ENCODE measurements at regions not wholly inside any gene's neighbourhood (a gene's known extent, or its start where the extent isn't known, plus 50 kb on each side); places are given as distances from the start of the nearest gene placed in this dataset.

DNA sequence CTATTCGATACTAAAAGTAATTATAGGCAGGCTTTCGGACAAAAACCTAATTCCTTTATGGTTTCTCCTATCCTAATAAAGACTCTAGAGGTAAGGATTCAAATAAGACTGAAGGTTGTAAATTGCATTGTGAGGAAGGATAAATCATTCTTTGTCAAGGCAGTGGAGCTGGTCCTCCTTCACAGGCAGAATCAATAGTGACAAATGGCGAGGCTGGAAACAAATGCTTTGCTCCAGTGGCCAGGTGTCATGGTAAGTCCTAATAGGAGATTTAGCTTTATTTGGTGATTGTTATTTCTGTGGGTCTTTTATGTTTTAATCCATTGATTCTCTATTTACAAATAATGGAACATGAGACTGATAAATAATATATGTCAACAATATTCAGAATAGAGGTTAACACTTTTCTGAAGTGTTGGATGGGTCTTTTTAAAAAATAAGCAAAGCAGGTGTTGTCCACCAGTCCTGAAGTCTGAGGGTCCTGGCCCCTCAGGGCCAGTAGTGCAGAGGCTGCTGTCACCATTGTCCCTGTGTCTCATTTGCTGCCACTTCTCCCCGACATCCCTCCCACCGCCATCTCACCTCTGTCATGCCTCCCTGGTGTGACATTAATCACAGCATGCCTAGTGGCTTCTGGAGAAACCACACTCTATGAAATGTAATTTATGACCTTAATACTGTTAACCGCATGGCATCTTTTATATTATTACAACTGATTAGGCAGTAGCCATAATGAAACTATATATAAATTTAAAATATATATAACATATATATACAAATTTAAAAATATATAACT is 120.9 kb upstream of the MAGI3 start:
- TF ChIP-seq, protein P1, sequence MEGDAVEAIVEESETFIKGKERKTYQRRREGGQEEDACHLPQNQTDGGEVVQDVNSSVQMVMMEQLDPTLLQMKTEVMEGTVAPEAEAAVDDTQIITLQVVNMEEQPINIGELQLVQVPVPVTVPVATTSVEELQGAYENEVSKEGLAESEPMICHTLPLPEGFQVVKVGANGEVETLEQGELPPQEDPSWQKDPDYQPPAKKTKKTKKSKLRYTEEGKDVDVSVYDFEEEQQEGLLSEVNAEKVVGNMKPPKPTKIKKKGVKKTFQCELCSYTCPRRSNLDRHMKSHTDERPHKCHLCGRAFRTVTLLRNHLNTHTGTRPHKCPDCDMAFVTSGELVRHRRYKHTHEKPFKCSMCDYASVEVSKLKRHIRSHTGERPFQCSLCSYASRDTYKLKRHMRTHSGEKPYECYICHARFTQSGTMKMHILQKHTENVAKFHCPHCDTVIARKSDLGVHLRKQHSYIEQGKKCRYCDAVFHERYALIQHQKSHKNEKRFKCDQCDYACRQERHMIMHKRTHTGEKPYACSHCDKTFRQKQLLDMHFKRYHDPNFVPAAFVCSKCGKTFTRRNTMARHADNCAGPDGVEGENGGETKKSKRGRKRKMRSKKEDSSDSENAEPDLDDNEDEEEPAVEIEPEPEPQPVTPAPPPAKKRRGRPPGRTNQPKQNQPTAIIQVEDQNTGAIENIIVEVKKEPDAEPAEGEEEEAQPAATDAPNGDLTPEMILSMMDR (IDR thresholded peaks at IDR 0.05; ENCODE audit: insufficient read depth, low read depth, low read length) = no peak
- no peak overlapping the region for H3K4me3 ChIP-seq (ENCODE audit: low read depth, low read length)

DNA sequence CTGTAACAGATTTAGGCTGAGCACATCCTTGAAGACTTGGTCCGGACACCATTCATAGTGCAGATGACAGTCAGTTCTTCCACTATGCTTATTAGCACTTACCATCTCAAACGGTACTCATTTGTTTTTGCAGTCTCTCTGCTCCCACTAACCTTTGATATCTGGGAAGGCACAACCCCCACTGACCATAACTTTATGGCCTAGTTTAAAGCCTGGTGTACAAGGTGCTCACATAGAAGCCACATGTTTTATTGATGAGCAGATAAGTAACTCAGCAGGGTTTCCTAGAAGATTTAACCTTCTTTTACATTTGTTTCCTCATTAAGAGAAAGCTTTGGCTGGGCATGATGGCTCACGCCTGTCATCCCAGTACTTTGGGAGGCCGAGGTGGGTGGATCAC is 119.3 kb upstream of the MAGI3 start:
- no peak overlapping the region for H3K4me3 ChIP-seq (ENCODE audit: low read depth, low read length)
- no peak for DNase-seq (ENCODE audit: low read depth)
- TF ChIP-seq, protein P1 (IDR thresholded peaks at IDR 0.05; ENCODE audit: insufficient read depth, low read depth, low read length) = no peak

More for the DNA sequence above, 120.9 kb upstream of the MAGI3 start:
- DNase-seq (ENCODE audit: low read depth) = no peak

DNA sequence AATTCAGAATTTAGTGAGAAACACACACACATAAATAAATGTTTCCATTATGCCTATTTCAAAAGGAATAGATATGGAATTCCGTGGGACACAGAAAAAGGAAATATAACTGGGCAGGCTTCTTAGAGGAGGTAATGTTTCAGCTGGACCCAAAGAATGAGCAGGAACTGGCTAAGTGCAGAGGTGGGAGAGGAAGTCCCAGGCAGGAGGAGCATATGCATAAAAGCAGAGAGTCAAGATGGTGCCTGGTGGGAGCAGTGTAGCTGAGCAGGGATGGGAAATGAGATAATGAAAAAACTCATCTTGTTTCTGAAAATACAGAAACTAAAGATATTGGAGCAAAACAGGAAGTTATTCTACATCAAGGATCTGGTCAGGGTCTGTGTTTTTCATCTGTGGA is 115.2 kb upstream of the MAGI3 start:
- H3K4me3 ChIP-seq (ENCODE audit: low read depth, low read length) = no peak overlapping the region
- TF ChIP-seq, protein P1 (IDR thresholded peaks at IDR 0.05; ENCODE audit: insufficient read depth, low read depth, low read length) = no peak
- DNase-seq (ENCODE audit: low read depth) = no peak

DNA sequence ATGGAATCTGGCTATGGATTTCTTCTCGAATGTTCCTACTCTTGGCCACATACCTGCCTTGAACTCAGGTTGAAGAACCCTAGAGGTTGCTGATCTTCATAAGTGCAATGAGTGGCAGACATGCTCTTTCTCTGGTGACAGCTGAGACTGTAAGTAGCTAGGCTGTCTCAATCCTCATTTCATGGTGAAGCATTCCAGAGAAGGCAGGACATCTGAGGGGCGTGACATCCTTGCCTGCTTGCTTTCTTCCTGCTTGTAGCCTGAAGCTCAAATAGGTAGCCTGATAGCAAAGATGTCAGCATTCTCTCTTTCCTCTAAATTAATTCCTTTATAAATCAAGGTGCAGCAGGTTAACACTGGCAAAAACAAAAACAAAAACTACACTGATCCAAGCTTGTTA is 114.6 kb upstream of the MAGI3 start:
- no peak for DNase-seq (ENCODE audit: low read depth)
- TF ChIP-seq, protein P1 (IDR thresholded peaks at IDR 0.05; ENCODE audit: insufficient read depth, low read depth, low read length) = no peak
- H3K4me3 ChIP-seq (ENCODE audit: low read depth, low read length) = no peak overlapping the region

DNA sequence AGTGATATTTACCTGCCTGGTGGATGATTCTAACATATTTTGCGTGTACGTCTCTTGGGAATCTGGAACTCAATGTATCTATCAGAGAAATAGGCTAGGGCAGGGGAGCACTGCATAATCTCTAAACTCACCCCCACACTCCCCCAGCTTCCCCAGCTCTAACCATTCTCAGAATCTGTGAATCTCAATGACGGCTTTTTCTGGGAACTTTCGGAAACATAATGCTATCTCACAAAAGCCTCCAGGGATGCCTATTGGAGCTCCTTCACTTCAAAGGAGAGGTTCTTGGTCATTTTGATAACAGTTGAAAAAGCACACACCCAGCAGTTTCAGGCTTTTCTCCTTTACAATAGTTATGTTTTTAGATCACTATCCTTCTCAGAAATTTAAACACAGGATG is 113.8 kb upstream of the MAGI3 start:
- DNase-seq (ENCODE audit: low read depth) = no peak
- TF ChIP-seq, protein P1 (IDR thresholded peaks at IDR 0.05; ENCODE audit: insufficient read depth, low read depth, low read length) = no peak
- H3K4me3 ChIP-seq (ENCODE audit: low read depth, low read length) = no peak overlapping the region

DNA sequence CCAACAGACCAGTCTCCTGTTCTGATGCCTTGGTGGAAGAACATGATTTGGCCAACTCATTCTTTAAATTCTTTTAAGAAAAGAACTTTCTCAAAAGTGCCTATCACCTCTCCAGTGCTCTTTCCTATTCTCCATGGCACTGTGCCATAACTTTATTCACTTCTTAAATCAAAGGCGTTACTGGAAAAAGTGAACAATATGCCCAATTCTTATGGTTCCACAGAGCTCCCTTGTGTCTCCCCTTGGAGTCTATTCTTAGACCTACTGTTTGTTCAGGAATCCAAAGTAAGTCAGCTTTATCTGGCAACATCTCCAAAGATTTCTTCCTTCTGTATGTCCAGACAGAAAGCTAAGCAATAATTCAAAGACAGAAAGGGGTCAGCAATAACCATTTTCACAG is 111.9 kb upstream of the MAGI3 start:
- TF ChIP-seq, protein P1 (IDR thresholded peaks at IDR 0.05; ENCODE audit: insufficient read depth, low read depth, low read length) = no peak
- H3K4me3 ChIP-seq (ENCODE audit: low read depth, low read length) = no peak overlapping the region
- no peak for DNase-seq (ENCODE audit: low read depth)

DNA sequence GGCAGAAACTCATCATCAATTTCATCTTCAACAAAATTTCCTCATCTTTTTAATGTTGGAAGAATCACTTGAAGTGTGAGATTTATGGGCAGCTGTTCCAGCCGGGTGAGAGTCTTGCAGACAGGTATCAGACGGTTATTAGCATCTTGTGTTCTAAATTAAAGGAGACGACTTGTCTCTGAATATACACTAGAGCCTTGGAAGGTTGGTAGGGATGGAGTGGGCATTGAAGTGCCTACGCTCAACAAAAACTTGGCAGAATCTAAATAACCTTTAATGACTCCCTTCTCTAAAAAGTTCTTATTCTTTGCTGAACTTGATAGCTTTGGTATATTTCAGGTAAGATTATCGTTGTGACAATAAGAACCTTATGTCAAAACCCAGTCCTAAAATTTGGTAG is 111.5 kb upstream of the MAGI3 start:
- TF ChIP-seq, protein P1 (IDR thresholded peaks at IDR 0.05; ENCODE audit: insufficient read depth, low read depth, low read length) = no peak
- H3K4me3 ChIP-seq (ENCODE audit: low read depth, low read length) = no peak overlapping the region
- DNase-seq (ENCODE audit: low read depth) = no peak
